ENCODE measurements at regions not wholly inside any gene's neighbourhood (a gene's known extent, or its start where the extent isn't known, plus 50 kb on each side); places are given as distances from the start of the nearest gene placed in this dataset.

DNA sequence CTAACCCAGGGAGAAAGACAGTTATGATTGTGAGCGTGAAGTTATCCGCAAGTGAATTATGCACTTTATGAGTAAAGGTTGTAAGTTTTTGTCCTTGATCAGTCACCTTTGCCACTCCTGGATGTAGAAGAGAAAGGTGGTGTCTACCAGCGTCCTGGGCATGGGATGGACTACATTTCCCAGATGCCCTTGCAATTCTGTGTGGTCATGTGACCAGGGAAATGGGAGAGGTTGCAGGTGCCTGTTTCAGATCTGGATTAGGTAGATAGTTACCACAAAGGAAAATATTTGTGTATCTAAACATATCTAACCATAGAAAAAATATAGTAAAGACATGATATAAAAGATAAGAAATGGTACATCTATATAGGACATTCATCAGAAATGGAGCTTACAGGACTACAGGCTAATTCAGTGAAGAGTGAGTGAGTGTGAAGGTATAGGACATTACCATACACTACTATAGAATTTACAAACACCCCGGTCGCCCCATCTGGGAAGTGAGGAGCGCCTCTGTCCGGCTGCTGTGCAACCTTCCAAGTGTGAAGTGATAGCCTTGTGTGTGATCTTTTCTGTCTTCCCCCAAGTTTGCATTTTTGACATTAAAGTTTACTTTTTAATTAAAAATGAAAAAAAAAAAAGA lies 51.6 kb upstream of the CACNA1A start:
- DNase-seq: peak in 1 of 2 experiments; percentile 6
- TF ChIP-seq POLR2A (IDR thresholded peaks at IDR 0.05; ENCODE audit: low read length) (no peak), GATA1 (IDR thresholded peaks at IDR 0.05; ENCODE audit: low read depth, low read length) (no peak)

- no peak for DNase-seq
- TF ChIP-seq GATA1 (IDR thresholded peaks at IDR 0.05; ENCODE audit: low read depth, low read length): no peak
- no peak for TF ChIP-seq POLR2A (IDR thresholded peaks at IDR 0.05; ENCODE audit: low read length)
These were observed 50.3 kb upstream of the CACNA1A start for GRCh38 chr19:13556552-13556951.

Measured in erythroblast (primary cell).